ENCODE measurements at regions not wholly inside any gene's neighbourhood (a gene's known extent, or its start where the extent isn't known, plus 50 kb on each side); places are given as distances from the start of the nearest gene placed in this dataset.
A peak's percentile ranks its signal among the peaks of the same experiment; 100 is the strongest.
"Not testable (repeated sequence)": the region's sequence is repeated elsewhere in the genome, so short reads cannot be mapped to it uniquely, and the experiment has no call there.

GRCh38 chr7:118956285-118956684 lies 731.8 kb downstream of the ANKRD7 start:
- not testable (repeated sequence) for DNase-seq

- no peak for DNase-seq
Observed at GRCh38 chr7:118969370-118969769, 744.9 kb downstream of the ANKRD7 start.

GRCh38 chr7:118971706-118972105 lies 747.2 kb downstream of the ANKRD7 start:
- no peak for DNase-seq

GRCh38 chr7:118974836-118975235 lies 750.3 kb downstream of the ANKRD7 start:
- no peak for DNase-seq

GRCh38 chr7:118995350-118995749 lies 770.8 kb downstream of the ANKRD7 start:
- DNase-seq, result no peak

GRCh38 chr7:119007236-119007635 lies 782.7 kb downstream of the ANKRD7 start:
- DNase-seq, result no peak

GRCh38 chr7:119010635-119011034 lies 786.1 kb downstream of the ANKRD7 start:
- DNase-seq, result no peak

GRCh38 chr7:119026391-119026790 lies 801.9 kb downstream of the ANKRD7 start:
- DNase-seq, result no peak

GRCh38 chr7:119028736-119029135 lies 804.2 kb downstream of the ANKRD7 start:
- DNase-seq, result no peak

- DNase-seq, result not testable (repeated sequence)
Observed at GRCh38 chr7:119032136-119032535, 807.6 kb downstream of the ANKRD7 start.

GRCh38 chr7:119033641-119034040 lies 809.1 kb downstream of the ANKRD7 start:
- no peak for DNase-seq

GRCh38 chr7:119037941-119038340 lies 813.4 kb downstream of the ANKRD7 start:
- no peak for DNase-seq

- no peak for DNase-seq
Observed at GRCh38 chr7:119046068-119046467, 821.6 kb downstream of the ANKRD7 start.

- DNase-seq, result no peak
Observed at GRCh38 chr7:119065966-119066365, 841.5 kb downstream of the ANKRD7 start.

- no peak for DNase-seq
Observed at GRCh38 chr7:119086026-119086425, 861.5 kb downstream of the ANKRD7 start.

GRCh38 chr7:119090851-119091250 lies 866.3 kb downstream of the ANKRD7 start:
- no peak for DNase-seq

- DNase-seq, result no peak
Observed at GRCh38 chr7:119096683-119097082, 872.2 kb downstream of the ANKRD7 start.

GRCh38 chr7:119100611-119101258 lies 876.2 kb downstream of the ANKRD7 start:
- peak; percentile 20 for DNase-seq

- DNase-seq, result no peak
Observed at GRCh38 chr7:119102291-119102690, 877.8 kb downstream of the ANKRD7 start.

- DNase-seq, result no peak
Observed at GRCh38 chr7:119105381-119105780, 880.9 kb downstream of the ANKRD7 start.

- no peak for DNase-seq
Observed at GRCh38 chr7:119123326-119123725, 898.8 kb downstream of the ANKRD7 start.

GRCh38 chr7:119127706-119128105 lies 903.2 kb downstream of the ANKRD7 start:
- DNase-seq, result no peak

- no peak for DNase-seq
Observed at GRCh38 chr7:119132436-119132835, 907.9 kb downstream of the ANKRD7 start.

- DNase-seq, result no peak
Observed at GRCh38 chr7:119167431-119167830, 942.9 kb downstream of the ANKRD7 start.

- DNase-seq, result no peak
Observed at GRCh38 chr7:119172043-119172442, 947.5 kb downstream of the ANKRD7 start.

Measured in NCI-H774 (cell line).